HG02943 (cell line): ENCODE measurements at regions not wholly inside any gene's neighbourhood (a gene's known extent, or its start where the extent isn't known, plus 50 kb on each side); places are given as distances from the start of the nearest gene placed in this dataset.

Source experiments
- ATAC-seq: cut with Tn5 transposase; IDR thresholded peaks from one replicate; pipeline ENCODE4 v1.9.1; 2021; ENCODE audit warnings: mild to moderate bottlenecking, low read depth, moderate library complexity; ENCODE audit not compliant: unreplicated experiment

DNA sequence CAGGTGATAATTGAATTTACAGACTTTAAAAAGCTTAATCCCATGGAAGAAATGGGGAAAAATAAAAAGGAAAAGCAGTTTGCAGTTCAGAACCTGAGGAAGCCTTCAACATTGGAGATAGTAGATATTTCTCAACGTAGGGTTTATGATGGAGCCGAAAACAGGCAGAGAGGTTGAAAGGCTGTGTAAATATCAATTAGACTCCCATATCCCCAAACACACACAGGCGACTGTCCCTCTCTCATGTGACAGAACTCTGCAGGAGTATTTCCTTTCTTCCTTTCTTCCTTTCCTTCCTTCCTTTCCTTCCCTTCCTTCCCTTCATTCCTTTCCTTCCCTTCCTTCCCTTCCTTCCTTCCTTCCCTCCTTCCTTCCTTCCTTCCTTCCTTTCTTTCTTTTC is 406.5 kb downstream of the LPIN1 start:
- no peak for ATAC-seq

DNA sequence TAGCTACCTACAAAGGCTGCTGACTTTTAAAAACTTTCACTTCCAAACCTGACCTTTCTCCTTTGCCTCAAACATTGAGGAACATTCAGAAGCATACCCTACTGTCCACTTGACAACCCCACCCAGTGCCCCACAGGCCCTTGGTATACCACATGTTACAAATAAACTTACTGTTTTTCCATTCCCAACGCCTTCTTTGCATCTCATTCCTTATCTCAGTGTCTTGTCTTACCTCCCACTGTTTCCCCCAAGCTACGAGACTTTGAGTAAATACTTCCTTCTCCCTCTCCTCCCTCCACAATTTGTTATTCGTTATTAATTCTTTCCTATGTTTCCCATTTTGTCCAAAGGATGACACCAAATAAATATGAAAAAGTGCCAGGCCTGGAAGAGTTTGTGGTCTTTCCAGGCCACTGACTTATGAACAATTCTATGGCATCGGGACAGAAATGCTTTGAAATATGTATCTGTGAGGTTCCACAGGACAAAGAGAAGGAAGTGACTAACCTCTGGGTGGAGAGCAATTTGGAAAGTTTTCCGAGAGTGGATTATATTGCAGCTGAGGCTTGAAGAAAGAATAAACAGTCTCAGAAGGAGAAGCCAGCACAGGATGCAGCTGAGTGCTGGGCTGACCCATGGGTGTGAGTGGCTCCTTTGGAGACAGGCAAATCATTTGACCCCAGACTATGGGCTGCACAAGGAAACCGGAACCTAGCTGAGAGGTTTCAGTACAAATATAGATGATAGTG is 409.0 kb downstream of the LPIN1 start:
- ATAC-seq, result no peak

GRCh38 chr2:12156349-12156748 is 409.9 kb downstream of the LPIN1 start:
- ATAC-seq, result no peak

DNA sequence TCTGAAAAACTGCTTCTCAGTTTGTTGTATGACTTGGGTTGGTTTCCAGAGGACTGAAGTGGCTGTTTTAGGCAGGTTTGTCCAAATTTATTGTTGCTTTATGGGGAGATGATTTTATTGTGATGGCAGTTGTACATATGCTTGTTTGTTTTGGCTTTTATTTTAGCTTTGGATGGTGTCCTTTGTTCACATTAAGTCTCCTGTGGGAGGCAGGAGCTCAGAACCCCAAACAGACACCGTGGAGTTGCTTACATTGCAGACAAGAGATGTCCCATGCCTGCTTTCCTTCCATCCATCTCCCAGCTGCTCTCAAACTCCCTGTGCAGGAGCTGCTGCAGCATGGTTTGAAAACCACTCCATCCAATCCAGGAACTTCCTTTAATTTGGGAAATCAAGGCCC is 414.7 kb downstream of the LPIN1 start:
- ATAC-seq, result no peak

GRCh38 chr2:12162269-12163247 is 416.1 kb downstream of the LPIN1 start:
- no peak for ATAC-seq

DNA sequence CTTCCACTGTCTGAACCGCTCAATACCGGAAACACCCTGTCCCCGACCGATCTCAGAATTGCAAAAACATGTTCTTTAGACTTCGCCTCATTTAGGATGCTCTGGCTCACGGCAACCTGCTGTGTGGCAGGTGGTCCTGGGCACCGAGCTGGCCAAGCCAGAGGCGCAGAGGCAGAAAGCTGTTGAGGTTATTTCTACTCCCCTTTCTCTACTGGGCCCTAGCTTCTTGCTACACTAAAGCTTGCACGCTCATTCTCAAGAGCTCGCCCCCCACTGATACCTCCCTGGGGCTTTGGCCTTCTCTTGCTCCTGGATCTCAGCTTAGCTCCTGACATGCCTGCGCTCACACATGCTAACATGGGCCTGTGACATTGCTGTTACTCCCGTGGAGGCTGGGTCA is 417.4 kb downstream of the LPIN1 start:
- no peak for ATAC-seq

GRCh38 chr2:12164689-12165088 is 418.3 kb downstream of the LPIN1 start:
- no peak for ATAC-seq

DNA sequence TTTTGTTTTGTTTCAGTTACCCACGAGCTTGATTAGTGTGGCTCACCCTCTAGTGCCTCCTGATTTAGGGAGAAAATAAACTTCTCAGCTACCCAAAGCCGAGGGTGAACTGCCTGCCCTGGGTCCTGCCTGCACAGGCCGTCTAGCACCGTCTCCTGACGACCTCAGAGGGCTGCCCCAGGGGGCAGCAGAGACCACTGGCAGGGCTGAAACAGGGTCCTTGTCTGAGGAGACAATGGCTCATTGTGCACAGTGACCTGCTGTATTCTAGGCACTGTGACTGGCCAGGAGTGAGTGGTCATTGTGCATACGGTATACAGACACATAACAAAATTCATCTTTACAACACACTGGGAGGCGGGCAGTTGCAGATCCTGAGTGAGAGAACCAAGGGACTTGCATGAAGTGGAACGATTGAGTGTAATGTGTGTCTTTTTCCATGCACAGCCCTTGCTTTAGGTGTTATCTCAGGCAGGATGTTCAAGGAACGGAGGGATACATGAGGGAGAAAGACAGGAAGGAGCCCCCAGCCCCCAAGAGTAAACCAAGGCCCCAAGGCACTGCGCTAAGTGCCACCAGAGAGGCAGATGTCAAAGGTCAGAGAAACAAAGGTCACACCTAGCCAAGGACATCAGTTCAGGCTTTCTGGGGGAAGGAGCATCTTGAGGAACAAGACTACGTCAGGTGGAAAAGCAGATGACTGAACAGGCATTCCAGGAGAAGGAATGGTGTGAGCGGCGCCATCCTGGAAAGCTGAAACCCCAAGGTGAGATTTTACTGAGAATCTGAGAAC is 421.3 kb downstream of the LPIN1 start:
- no peak for ATAC-seq

- no peak for ATAC-seq
These were observed 421.9 kb downstream of the LPIN1 start for GRCh38 chr2:12168354-12168753.

DNA sequence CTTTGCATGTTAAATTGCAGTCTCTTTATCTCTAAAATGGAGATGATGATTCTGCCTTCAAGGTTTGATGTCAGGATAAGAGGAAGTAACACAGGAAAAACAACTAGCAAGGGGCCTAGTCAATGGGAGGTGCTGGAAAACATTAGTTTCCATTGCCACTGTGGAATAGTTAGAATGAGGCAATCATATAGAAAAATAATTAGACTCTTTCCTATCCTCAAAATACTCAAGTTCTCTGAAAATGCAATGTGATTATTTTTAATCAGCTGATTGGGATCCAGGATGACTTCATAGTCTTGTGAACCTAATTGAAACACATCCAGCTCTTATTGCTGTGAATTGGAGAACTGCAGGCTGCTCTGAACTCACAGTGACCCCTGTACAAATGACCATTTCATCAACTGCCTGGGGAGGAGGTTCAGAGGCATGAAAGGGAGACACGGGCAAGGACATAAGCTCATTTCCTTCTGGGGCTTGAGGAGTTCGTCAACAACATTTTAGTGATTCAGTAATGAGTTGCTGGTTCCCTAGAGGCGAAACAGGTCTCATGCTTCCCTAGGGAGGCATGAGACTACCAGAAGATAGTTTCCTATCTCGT is 422.5 kb downstream of the LPIN1 start:
- no peak for ATAC-seq

DNA sequence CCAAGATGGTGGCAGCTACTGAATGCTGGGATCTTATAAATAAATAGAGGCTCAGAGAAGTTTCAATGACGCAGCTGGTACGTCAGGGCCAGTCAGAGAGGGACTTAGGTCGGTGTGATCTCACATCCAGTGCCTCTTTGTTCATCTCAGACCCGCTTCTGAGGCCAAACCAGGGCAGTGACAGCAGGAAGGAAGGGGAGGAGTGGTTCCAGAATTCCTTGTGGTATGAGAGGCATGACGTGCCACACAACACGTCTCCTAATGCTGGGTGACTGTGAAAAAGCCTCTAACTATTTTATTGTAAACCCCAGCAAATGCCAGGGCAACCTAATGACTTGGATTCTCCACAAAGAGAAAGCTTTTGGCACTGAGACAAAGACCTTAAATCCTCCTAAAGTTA is 423.3 kb downstream of the LPIN1 start:
- ATAC-seq, result no peak

DNA sequence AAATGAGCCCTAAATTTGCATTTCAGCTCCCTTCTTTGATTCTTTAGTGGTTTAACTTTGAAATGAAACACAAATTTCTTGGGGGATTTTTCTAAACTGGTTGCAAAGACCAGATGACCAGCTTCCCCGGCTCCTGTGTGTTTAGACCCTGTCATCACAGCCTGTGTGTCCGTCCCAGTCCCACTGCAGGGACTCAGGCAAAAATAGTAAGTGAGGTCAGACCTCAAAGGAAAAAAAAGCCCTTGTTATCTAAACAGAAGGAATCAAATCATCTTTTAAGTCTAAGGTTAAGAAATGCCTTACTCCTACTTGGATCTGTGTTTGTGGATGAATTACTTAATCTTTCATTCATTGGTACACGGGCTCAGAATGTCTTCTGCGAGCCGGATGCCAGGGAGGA is 423.7 kb downstream of the LPIN1 start:
- ATAC-seq, result no peak

DNA sequence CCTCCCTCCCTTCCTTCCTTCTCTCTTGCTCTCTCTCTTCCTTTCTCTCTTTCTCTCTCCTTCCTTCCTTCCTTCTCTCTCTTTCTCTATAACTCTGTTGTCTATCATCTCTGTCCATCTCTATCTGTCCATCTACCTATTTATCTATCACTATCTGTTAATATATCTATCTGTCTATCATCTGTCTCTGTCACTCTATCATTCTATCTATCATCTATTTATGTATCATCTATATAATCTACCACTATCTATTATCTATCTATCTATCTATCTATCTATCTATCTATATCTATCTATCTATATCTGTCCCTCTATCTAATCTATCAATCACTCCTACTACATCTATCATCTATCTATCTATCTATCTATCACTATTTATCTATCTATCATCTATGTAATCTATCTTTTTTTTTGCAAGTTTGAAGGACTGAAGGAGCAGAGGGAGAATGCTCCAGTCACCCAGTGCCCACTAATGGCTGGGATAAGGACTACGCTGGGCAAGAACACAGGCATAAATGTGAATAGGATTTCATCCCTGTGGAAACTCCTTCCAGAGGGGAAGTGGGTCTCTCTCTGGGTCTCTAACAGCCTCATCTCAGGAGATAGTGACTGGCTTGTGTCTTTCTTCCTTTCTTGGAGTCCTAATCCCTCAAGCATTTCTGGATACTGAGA is 427.0 kb downstream of the LPIN1 start:
- no peak for ATAC-seq

- ATAC-seq, result no peak
These were observed 427.5 kb downstream of the LPIN1 start for GRCh38 chr2:12173943-12174340.

GRCh38 chr2:12175323-12175722 is 428.9 kb downstream of the LPIN1 start:
- no peak for ATAC-seq

- ATAC-seq, result peak; percentile 76
These were observed 430.4 kb downstream of the LPIN1 start for GRCh38 chr2:12176623-12177454.

DNA sequence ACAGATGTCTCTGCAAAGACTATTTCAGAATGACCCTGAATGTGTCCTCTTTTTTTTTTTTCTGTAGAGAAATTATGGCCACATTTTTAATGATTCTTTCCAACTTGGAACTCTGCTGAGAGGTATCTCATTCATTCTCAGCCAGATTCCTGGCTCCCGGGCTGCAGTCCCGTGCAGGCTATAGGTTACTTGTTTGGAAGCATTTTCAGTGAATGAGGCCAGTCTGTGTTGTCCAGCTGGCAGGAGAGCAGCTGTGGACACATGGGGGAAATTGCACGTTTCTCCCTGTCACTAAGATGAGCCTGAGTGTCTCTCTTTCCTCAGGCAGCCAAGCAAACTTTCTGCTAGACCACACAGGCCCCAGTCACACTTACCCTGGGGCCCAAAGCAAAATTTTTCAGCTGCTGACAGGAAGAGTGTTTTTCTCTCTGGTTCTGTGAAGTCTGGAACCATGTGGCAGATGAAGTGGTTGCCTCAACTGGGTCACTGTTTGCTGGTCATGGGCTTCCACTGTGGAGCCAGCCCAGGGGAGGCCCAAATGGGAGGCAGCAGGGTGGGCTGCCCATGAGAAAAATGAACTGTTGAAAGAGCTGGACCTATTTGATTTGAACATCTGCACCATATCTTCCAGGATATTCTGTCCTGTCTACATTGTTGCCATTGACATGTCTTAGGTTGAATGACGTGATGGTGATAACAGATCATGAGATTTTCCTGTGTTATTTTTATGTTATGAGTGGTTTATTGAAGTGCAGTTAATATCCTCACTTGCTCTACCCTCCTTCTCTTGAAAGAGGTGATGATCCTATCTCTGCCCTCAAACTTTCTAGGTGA is 431.2 kb downstream of the LPIN1 start:
- peak; percentile 62 for ATAC-seq
